ENCODE measurements at regions not wholly inside any gene's neighbourhood (a gene's known extent, or its start where the extent isn't known, plus 50 kb on each side); places are given as distances from the start of the nearest gene placed in this dataset.

DNA sequence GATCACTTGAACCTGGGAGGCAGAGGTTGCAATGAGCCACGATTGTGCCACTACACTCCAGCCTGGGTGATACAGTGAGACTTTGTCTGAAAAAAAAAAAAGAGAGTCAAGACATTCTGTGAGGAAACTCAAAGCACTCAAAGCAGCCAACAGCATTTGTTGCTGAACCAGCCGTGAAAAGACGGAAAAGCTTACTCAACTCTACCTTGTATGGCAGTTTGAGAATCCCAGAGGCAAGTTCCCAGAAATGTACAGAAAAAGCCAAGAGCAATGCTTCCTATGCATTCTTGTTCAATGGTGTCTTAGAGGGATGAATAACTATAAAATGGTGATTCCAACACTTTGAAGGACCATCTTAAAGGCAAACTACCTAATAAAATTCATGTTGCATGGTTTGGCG, 170.2 kb downstream of the HSD17B3 start:
- CTCF ChIA-PET = no interaction called here
- DNase-seq = no peak
- peaks cover 12% of the 10 kb centered on the region for H3K4me1 Mint-ChIP-seq
- no peak overlapping the region for H3K27ac Mint-ChIP-seq
- no peaks in the 10 kb centered on the region for H3K36me3 Mint-ChIP-seq
- H3K27me3 Mint-ChIP-seq = peaks cover 26% of the 10 kb centered on the region
- H3K9me3 Mint-ChIP-seq = no peaks in the 10 kb centered on the region
- H3K4me3 Mint-ChIP-seq = no peak overlapping the region

GRCh38 chr9:96130970-96131369, 171.0 kb downstream of the HSD17B3 start:
- peaks cover 9% of the 10 kb centered on the region for H3K4me1 Mint-ChIP-seq
- no peak overlapping the region for H3K4me3 Mint-ChIP-seq
- no peaks in the 10 kb centered on the region for H3K9me3 Mint-ChIP-seq
- peaks cover 26% of the 10 kb centered on the region for H3K27me3 Mint-ChIP-seq
- CTCF ChIA-PET = no interaction called here
- DNase-seq = no peak
- no peaks in the 10 kb centered on the region for H3K36me3 Mint-ChIP-seq
- no peak overlapping the region for H3K27ac Mint-ChIP-seq

- no peaks in the 10 kb centered on the region for H3K36me3 Mint-ChIP-seq
- H3K4me3 Mint-ChIP-seq = no peak overlapping the region
- no peak overlapping the region for H3K27ac Mint-ChIP-seq
- no peaks in the 10 kb centered on the region for H3K9me3 Mint-ChIP-seq
- no peaks in the 10 kb centered on the region for H3K4me1 Mint-ChIP-seq
- no peak for DNase-seq
- CTCF ChIA-PET = interaction anchor here (1.1 kb wide), 1 partner anchor 12 kb away, joined by 3 read pairs; no protein-coding TSS in a partner anchor
- H3K27me3 Mint-ChIP-seq = peaks cover 30% of the 10 kb centered on the region
Measured at GRCh38 chr9:96129747-96130146, 172.2 kb downstream of the HSD17B3 start.

DNA sequence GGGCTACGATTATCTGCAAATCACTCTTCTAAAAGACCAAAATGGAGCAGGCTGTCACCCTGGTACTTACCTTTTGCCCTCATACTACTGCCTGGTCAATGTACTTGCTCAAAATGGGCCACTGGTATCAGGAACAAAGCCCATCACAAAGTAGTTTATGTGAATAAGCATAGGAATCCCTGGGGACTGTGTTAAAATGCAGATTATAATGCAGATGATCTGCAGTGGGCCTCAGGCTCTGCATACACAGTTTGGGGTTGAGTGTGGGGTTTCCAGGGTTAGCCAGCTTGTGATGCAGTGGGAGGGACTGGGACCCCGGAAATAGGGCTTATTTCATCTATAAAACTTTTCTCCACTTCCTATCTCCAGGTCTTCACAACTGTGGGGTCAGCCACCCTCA, 173.1 kb downstream of the HSD17B3 start:
- no peak overlapping the region for H3K4me3 Mint-ChIP-seq
- no peaks in the 10 kb centered on the region for H3K4me1 Mint-ChIP-seq
- H3K9me3 Mint-ChIP-seq = no peaks in the 10 kb centered on the region
- no peak for DNase-seq
- peaks cover 30% of the 10 kb centered on the region for H3K27me3 Mint-ChIP-seq
- no peak overlapping the region for H3K27ac Mint-ChIP-seq
- CTCF ChIA-PET = interaction anchor here (1.1 kb wide), 1 partner anchor 12 kb away, joined by 3 read pairs; no protein-coding TSS in a partner anchor
- no peaks in the 10 kb centered on the region for H3K36me3 Mint-ChIP-seq

GRCh38 chr9:96126321-96126881, 175.6 kb downstream of the HSD17B3 start:
- Mint-ChIP-seq H3K36me3 (no peaks in the 10 kb centered on the region), H3K4me1 (no peaks in the 10 kb centered on the region), H3K27ac (no peak overlapping the region), H3K9me3 (no peaks in the 10 kb centered on the region), H3K4me3 (no peak overlapping the region), H3K27me3 (peaks cover 15% of the 10 kb centered on the region)
- no peak for DNase-seq
- CTCF ChIA-PET = no interaction called here

GRCh38 chr9:96125624-96126023, 176.4 kb downstream of the HSD17B3 start:
- CTCF ChIA-PET = no interaction called here
- no peak overlapping the region for H3K4me3 Mint-ChIP-seq
- H3K4me1 Mint-ChIP-seq = no peaks in the 10 kb centered on the region

DNA sequence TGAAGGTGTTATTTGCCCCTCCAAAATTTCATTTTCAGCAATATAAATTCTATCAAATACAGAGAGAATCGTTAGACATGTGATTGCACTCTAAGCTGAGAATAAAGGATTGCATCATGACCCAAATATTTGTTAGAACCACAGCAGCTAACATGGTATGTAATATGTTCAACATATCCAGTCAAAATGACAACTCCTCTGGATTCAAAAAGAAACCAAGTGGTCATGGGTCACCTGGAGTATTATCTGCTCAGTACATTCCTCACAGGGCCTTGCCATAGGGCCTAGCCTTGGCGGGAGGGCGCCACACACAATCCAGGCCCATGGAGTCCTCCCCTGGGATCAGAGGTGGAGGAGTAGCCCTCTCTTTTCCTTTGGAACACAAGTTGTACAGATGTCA, 179.2 kb downstream of the HSD17B3 start:
- Mint-ChIP-seq H3K27ac (no peak overlapping the region), H3K9me3 (peaks cover 3% of the 10 kb centered on the region), H3K36me3 (no peaks in the 10 kb centered on the region), H3K4me3 (no peak overlapping the region), H3K4me1 (peaks cover 2% of the 10 kb centered on the region), H3K27me3 (peaks cover 21% of the 10 kb centered on the region)
- CTCF ChIA-PET = no interaction called here
- DNase-seq = no peak

More at GRCh38 chr9:96125624-96126023, 176.4 kb downstream of the HSD17B3 start:
- no peaks in the 10 kb centered on the region for H3K9me3 Mint-ChIP-seq
- peaks cover 10% of the 10 kb centered on the region for H3K27me3 Mint-ChIP-seq
- H3K36me3 Mint-ChIP-seq = no peaks in the 10 kb centered on the region
- H3K27ac Mint-ChIP-seq = no peak overlapping the region
- DNase-seq = no peak

DNA sequence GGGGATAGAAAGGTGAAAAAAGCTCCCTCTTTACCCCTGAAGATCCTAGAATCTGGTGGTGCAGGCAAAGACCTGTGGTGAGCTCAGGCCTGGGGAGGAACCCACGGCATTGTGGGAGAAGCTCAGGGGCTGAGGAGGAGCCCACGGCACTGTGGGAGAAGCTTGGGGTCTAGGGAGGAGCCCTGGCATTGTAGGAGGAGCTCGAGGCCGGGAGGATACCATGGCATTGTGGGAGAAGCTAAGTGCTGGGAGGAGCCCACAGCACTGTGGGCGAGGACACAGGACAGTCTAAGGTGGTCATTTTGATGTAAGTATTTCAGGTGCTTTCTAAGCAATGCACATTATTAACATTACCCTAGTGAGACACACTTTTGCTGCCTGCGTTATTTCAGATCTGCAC, 179.7 kb downstream of the HSD17B3 start:
- H3K27me3 Mint-ChIP-seq = peaks cover 24% of the 10 kb centered on the region
- no peak for DNase-seq
- H3K4me1 Mint-ChIP-seq = peaks cover 5% of the 10 kb centered on the region
- H3K27ac Mint-ChIP-seq = no peak overlapping the region
- peaks cover 3% of the 10 kb centered on the region for H3K9me3 Mint-ChIP-seq
- H3K36me3 Mint-ChIP-seq = no peaks in the 10 kb centered on the region
- CTCF ChIA-PET = no interaction called here
- no peak overlapping the region for H3K4me3 Mint-ChIP-seq

DNA sequence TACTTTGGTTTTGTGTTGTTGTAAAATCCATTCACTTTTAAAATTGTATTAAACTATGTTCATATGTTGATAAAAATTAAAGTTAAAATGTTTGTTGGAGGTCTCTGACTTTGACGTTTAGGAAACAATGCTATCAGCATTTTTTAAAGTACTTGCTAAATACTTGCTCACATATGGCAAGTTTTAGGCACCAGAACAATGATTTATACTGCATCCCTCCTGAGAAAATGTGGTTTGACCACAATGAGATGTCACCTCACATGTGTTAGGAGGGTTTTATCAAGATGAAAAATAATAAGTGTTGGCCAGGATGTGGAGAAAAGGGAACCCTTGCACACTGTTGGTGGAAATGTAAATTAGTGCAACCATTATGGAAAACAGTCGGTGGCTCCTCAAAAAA, 180.8 kb downstream of the HSD17B3 start:
- Mint-ChIP-seq H3K4me1 (peaks cover 5% of the 10 kb centered on the region), H3K27me3 (peaks cover 33% of the 10 kb centered on the region), H3K4me3 (no peak overlapping the region), H3K9me3 (peaks cover 3% of the 10 kb centered on the region), H3K36me3 (no peaks in the 10 kb centered on the region), H3K27ac (no peak overlapping the region)
- CTCF ChIA-PET = no interaction called here
- DNase-seq = no peak

DNA sequence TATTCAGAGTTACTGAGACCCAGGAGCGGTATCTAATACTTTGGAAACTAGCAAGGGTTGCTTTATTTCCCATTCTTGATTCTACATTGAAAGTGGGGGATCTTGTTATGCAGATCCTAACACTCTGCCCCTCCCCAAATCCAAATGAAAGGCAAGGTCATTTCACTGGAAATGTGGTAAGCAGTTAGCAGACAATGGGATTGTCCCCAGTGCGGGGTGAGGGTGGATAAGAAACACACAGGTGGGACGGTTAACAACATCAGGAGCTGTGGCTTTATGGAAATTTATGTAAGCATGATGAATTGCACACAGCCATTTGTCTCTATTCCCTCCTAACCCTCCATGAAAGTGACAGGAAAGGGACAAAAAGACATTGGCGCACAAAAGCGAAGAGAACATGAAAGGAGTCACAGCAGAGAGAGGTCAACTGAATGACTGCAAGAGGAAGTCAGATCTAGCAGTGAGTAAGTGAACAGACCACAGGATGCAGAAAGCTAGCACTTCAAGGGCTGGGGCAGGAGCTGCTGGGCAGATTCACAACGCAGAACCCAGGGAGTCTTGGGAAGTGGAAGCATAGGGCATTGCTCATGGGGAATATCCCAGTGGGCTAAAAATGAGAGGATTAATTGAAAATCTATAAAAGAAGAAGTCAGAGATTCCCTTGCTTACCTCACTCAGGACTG, 184.4 kb downstream of the HSD17B3 start:
- H3K4me1 Mint-ChIP-seq = peaks cover 5% of the 10 kb centered on the region
- CTCF ChIA-PET = interaction anchor here (0.8 kb wide), 1 partner anchor 12 kb away, joined by 3 read pairs; no protein-coding TSS in a partner anchor
- no peak for DNase-seq
- no peak overlapping the region for H3K4me3 Mint-ChIP-seq
- peaks cover 3% of the 10 kb centered on the region for H3K9me3 Mint-ChIP-seq
- no peak overlapping the region for H3K27ac Mint-ChIP-seq
- H3K36me3 Mint-ChIP-seq = no peaks in the 10 kb centered on the region
- H3K27me3 Mint-ChIP-seq = peaks cover 40% of the 10 kb centered on the region

- H3K27ac Mint-ChIP-seq = peak overlapping the region; percentile 70
- H3K36me3 Mint-ChIP-seq = no peaks in the 10 kb centered on the region
- peaks cover 3% of the 10 kb centered on the region for H3K9me3 Mint-ChIP-seq
- H3K4me1 Mint-ChIP-seq = peaks cover 5% of the 10 kb centered on the region
- H3K27me3 Mint-ChIP-seq = peaks cover 41% of the 10 kb centered on the region
- CTCF ChIA-PET = no interaction called here
- no peak overlapping the region for H3K4me3 Mint-ChIP-seq
- no peak for DNase-seq
Measured at GRCh38 chr9:96116275-96117064, 185.5 kb downstream of the HSD17B3 start.

DNA sequence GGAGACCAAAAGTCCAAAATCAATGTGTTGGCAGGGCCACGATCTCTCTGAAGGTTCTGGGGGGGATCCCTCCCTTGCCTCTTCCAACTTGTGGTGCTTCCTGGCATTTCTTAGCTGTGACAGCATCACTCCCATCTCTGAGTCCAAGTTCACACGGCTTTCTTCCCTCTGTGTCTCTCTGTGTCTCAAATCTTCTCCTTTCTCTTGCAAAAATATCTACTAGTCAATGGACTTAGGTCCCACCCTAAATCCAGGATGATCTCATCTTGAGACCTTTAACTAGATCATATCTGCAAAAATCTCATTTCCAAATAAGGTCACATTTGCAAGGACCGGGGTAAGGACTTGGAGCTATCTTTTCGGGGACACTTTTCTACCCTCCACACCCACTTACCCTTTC, 186.1 kb downstream of the HSD17B3 start:
- DNase-seq = no peak
- Mint-ChIP-seq H3K27ac (no peak overlapping the region), H3K9me3 (peaks cover 3% of the 10 kb centered on the region), H3K4me3 (no peak overlapping the region), H3K36me3 (no peaks in the 10 kb centered on the region), H3K27me3 (peaks cover 41% of the 10 kb centered on the region), H3K4me1 (peaks cover 5% of the 10 kb centered on the region)
- CTCF ChIA-PET = no interaction called here

- peaks cover 42% of the 10 kb centered on the region for H3K27me3 Mint-ChIP-seq
- H3K9me3 Mint-ChIP-seq = no peaks in the 10 kb centered on the region
- peaks cover 5% of the 10 kb centered on the region for H3K4me1 Mint-ChIP-seq
- DNase-seq = no peak
- CTCF ChIA-PET = no interaction called here
- H3K36me3 Mint-ChIP-seq = no peaks in the 10 kb centered on the region
- H3K4me3 Mint-ChIP-seq = no peak overlapping the region
- H3K27ac Mint-ChIP-seq = no peak overlapping the region
Measured at GRCh38 chr9:96113032-96113431, 188.9 kb downstream of the HSD17B3 start.

DNA sequence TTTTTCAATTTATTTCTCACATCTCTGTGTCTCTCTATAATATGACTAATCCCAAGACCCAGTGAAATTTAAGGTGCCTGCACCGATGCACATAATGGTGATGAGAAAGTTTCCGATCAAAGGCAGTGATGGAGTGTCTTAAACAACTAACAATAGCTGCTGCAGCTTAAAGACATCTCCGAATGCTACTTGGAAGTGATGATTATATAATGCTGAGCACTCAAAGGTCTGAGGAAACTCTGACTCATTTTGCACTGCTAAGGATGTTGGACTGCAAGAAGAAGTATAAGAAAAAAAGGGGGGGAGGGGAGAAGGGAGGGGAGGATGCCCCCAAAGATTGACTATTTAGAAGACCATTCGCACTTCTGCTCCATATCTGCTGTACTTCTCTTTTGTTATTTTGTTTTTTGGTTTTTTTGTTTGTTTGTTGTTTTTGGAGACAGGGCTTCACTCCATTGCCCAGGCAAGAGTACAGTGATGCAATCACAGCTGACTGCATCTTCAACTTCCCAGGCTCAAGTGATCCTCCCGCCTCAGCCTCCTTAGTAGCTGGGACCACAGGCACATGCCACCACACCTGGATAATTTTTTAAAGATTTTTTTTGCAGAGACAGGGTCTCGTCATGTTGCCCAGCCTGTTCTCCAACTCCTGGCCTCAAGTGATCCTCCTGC, 192.2 kb downstream of the HSD17B3 start:
- H3K36me3 Mint-ChIP-seq = peaks cover 2% of the 10 kb centered on the region
- peaks cover 3% of the 10 kb centered on the region for H3K9me3 Mint-ChIP-seq
- H3K4me3 Mint-ChIP-seq = no peak overlapping the region
- CTCF ChIA-PET = no interaction called here
- no peak overlapping the region for H3K27ac Mint-ChIP-seq
- H3K4me1 Mint-ChIP-seq = no peaks in the 10 kb centered on the region
- H3K27me3 Mint-ChIP-seq = peaks cover 39% of the 10 kb centered on the region
- DNase-seq = no peak
